Lower lobe of right lung (tissue), 2 donors: ENCODE measurements at regions not wholly inside any gene's neighbourhood (a gene's known extent, or its start where the extent isn't known, plus 50 kb on each side); places are given as distances from the start of the nearest gene placed in this dataset.

Source experiments
- ATAC-seq, 2 donors: fragments of 200-7000 bp; cut with Tn5 transposase; one replicate each; pipeline ENCODE4 v1.9.1; 2020 to 2022; ENCODE audit warnings: mild to moderate bottlenecking in 2 of 2, moderate library complexity in 2 of 2
- DNase-seq: peaks from one replicate; pipeline ENCODE4 v3.0.0-alpha.2; 2020
- H3K27ac ChIP-seq: fragments of 200-600 bp; one replicate; pipeline ENCODE4 v1.8.0; 2022
- H3K27me3 ChIP-seq: fragments of 200-600 bp; one replicate; pipeline ENCODE4 v1.8.0; 2022; ENCODE audit warnings: low read depth
- H3K36me3 ChIP-seq: fragments of 200-600 bp; one replicate; pipeline ENCODE4 v1.8.0; 2022; ENCODE audit warnings: mild to moderate bottlenecking
- H3K4me1 ChIP-seq: fragments of 200-600 bp; one replicate; pipeline ENCODE4 v1.8.0; 2022
- H3K4me3 ChIP-seq: fragments of 200-600 bp; one replicate; pipeline ENCODE4 v1.8.0; 2022; ENCODE audit warnings: mild to moderate bottlenecking
- H3K9me3 ChIP-seq: fragments of 200-600 bp; one replicate; pipeline ENCODE4 v1.8.0; 2022
- intact Hi-C: fragments of 100-400 bp; cut with DNase I; formaldehyde crosslinking; loops from one replicate; pipeline ENCODE4 v1.11.0; 2022
- TF ChIP-seq, protein P1 (sequence below): fragments of 200-600 bp; IDR thresholded peaks from one replicate; pipeline ENCODE4 v1.8.0; 2022; ENCODE audit warnings: antibody characterized with exemption, mild to moderate bottlenecking
- donor health status: DM: no; HTN: yes; CAD: no; lungs with severe emphysema.

DNA sequence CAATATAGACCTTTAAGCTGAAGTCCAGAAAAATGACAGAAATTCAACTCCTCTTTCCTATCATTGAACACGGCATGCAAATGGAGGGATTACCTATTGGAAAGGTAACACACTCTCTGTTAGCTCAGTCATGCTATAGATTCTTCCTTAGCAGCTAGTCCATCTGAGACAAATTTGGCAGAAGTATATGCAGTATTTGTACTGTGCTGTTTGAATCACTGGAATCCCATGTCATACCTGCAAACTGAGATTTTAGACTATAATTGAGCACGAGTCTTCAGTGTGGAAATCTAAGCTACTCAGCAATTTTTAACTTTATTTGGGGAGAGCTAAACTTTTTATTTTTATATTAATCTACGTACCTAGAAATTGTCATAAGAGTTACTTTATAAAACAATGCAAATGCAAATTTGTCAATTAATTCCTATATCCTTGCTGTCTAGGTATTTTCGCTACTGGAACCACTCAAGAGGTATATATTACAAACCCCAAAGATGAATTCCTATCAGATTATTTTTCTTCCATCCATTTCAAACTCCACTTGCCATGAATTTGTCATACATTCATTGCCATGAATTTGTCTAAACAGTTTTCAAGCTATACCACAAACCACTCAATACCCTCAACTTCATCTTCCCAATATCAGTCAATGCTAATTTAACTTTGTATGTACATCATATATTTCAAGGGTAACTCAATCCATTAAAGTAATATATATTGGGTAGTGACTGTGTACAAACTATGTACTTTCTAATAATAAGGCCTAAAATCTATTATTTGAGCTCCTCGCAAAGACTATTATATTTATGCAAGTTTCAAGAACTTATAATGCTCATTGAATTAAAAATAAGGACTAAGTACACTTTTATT is 224.8 kb downstream of the MEF2C start:
- peaks cover 60% of the 10 kb centered on the region for H3K27me3 ChIP-seq
- DNase-seq = no peak
- H3K4me1 ChIP-seq = peaks cover 16% of the 10 kb centered on the region
- no peak for ATAC-seq
- no peaks in the 10 kb centered on the region for H3K9me3 ChIP-seq
- intact Hi-C loops = no loop called here
- H3K36me3 ChIP-seq = no peaks in the 10 kb centered on the region
- TF ChIP-seq, protein P1, sequence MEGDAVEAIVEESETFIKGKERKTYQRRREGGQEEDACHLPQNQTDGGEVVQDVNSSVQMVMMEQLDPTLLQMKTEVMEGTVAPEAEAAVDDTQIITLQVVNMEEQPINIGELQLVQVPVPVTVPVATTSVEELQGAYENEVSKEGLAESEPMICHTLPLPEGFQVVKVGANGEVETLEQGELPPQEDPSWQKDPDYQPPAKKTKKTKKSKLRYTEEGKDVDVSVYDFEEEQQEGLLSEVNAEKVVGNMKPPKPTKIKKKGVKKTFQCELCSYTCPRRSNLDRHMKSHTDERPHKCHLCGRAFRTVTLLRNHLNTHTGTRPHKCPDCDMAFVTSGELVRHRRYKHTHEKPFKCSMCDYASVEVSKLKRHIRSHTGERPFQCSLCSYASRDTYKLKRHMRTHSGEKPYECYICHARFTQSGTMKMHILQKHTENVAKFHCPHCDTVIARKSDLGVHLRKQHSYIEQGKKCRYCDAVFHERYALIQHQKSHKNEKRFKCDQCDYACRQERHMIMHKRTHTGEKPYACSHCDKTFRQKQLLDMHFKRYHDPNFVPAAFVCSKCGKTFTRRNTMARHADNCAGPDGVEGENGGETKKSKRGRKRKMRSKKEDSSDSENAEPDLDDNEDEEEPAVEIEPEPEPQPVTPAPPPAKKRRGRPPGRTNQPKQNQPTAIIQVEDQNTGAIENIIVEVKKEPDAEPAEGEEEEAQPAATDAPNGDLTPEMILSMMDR = no peak
- H3K27ac ChIP-seq = no peak overlapping the region
- no peak overlapping the region for H3K4me3 ChIP-seq

GRCh38 chr5:88657136-88657535 is 225.8 kb downstream of the MEF2C start:
- Histone ChIP-seq H3K9me3 (no peaks in the 10 kb centered on the region), H3K4me1 (peaks cover 16% of the 10 kb centered on the region), H3K27me3 (peaks cover 50% of the 10 kb centered on the region), H3K36me3 (no peaks in the 10 kb centered on the region), H3K4me3 (no peak overlapping the region), H3K27ac (no peak overlapping the region)
- DNase-seq (no peak), ATAC-seq (no peak)
- TF ChIP-seq, protein P1 = no peak
- intact Hi-C loops = no loop called here

DNA sequence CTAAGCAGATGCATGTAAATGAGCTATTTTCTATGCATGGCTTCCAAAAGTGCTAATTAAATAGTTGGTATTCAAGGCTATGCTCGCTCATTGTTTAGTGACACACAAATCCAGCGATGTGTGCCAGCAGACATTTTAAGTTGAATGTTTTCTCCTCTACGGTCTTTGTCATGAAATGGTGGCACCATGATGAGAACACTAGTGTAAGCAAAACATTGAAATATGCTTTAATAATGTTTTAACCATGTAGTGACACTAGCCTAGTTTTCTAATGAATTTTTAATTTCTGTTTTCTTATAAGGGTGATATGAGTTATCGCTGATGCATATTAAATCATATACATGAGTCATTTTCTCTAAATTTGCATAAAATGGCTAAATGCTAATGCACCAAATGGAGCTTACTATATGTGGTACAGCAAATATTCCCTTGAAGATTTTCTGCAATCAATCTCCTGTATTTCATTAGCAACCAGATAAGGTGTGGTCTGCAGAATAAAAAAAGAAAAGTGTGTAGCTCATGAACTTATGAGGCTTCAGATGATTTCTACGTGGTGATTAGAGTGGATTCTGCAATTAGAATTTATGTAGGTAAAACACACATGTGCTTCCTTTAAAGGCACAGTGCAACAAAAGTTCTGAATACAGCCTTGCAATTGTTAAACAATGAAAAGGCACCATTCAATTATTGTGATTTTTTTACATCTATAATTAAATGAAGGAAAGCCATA is 226.6 kb downstream of the MEF2C start:
- Histone ChIP-seq H3K4me1 (peaks cover 15% of the 10 kb centered on the region), H3K9me3 (no peaks in the 10 kb centered on the region), H3K4me3 (no peak overlapping the region), H3K36me3 (no peaks in the 10 kb centered on the region), H3K27ac (no peak overlapping the region), H3K27me3 (peaks cover 42% of the 10 kb centered on the region)
- ATAC-seq (no peak), DNase-seq (no peak)
- intact Hi-C loops = no loop called here
- TF ChIP-seq, protein P1 = no peak

GRCh38 chr5:88653471-88653870 is 229.5 kb downstream of the MEF2C start:
- ATAC-seq (no peak), DNase-seq (no peak)
- Histone ChIP-seq H3K4me1 (no peaks in the 10 kb centered on the region), H3K36me3 (no peaks in the 10 kb centered on the region), H3K4me3 (no peak overlapping the region), H3K27ac (no peak overlapping the region), H3K27me3 (peaks cover 18% of the 10 kb centered on the region), H3K9me3 (no peaks in the 10 kb centered on the region)
- intact Hi-C loops = no loop called here
- TF ChIP-seq, protein P1 = no peak

DNA sequence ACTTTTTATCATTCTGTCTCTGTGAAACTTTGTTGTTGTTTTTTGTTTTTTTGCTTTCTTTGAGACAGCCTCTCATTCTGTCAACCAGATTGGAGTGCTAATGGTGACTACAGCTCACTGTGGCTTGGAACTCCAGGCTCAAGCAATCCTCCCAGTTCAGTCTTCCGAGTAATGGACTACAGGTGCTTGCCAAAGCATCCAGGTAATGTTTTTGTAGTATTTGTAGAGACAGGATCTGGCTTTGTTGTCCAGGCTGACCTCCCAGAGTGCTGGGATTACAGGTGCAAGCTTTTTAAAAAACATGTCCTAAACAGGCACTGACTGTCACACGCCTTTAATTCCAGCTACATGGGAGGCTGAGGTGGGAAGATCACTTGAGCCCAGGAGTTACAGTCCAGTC is 235.1 kb downstream of the MEF2C start:
- Histone ChIP-seq H3K4me1 (no peaks in the 10 kb centered on the region), H3K27me3 (peaks cover 13% of the 10 kb centered on the region), H3K36me3 (no peaks in the 10 kb centered on the region), H3K4me3 (no peak overlapping the region), H3K9me3 (no peaks in the 10 kb centered on the region), H3K27ac (no peak overlapping the region)
- intact Hi-C loops = no loop called here
- DNase-seq (no peak), ATAC-seq (no peak)
- TF ChIP-seq, protein P1 = no peak
